H1 (cell line): ENCODE measurements at regions not wholly inside any gene's neighbourhood (a gene's known extent, or its start where the extent isn't known, plus 50 kb on each side); places are given as distances from the start of the nearest gene placed in this dataset.

Source experiments
- CTCF ChIA-PET: fragments of 300-600 bp; sonication (Branson Sonifier 250); formaldehyde crosslinking; loops from one replicate; lab custom pipeline; 2021; ENCODE audit not compliant: partially characterized antibody; lab: Charles Lee
- POLR2A ChIA-PET: fragments of 300-600 bp; sonication (Branson Sonifier 250); formaldehyde crosslinking; loops from one replicate; lab custom pipeline; 2021; ENCODE audit warnings: inconsistent platforms; ENCODE audit not compliant: partially characterized antibody; lab: Charles Lee
- DNase-seq, 2 experiments: peaks; one replicate each; pipeline versions ENCODE4 v3.0.0 to v3.0.0-alpha.2; 2010 to 2022; ENCODE audit warnings: low spot score in 2 of 2, low read depth in 1 of 2, mixed read lengths in 1 of 2
- FAIRE-seq: peaks from 2 replicates; lab custom pipeline; 2011; peaks lifted over from hg19 to GRCh38; lab: Jason Lieb, UNC
- H2AFZ ChIP-seq: 2 replicates; pipeline ENCODE4 v1.8.1; 2012; ENCODE audit warnings: low read length, inconsistent platforms
- H2AK5ac ChIP-seq: 2 replicates; pipeline ENCODE4 v1.6.1; 2013; ENCODE audit warnings: low read depth, low read length
- H2BK120ac ChIP-seq: replicated peaks from 2 replicates; pipeline ENCODE3; 2013; ENCODE audit warnings: low read depth, low read length, inconsistent platforms
- H2BK12ac ChIP-seq: 2 replicates; pipeline ENCODE4 v1.6.1; 2013; ENCODE audit warnings: low read depth, low read length
- H2BK15ac ChIP-seq: 2 replicates; pipeline ENCODE4 v1.6.1; 2013; ENCODE audit warnings: low read length
- H2BK20ac ChIP-seq: 2 replicates; pipeline ENCODE4 v1.6.1; 2013; ENCODE audit warnings: low read length
- H2BK5ac ChIP-seq: 2 replicates; pipeline ENCODE4 v1.6.1; 2013; ENCODE audit warnings: low read depth, low read length
- H3K14ac ChIP-seq: 2 replicates; pipeline ENCODE4 v1.6.1; 2013; ENCODE audit warnings: inconsistent platforms; ENCODE audit not compliant: insufficient read length
- H3K18ac ChIP-seq: 2 replicates; pipeline ENCODE4 v1.6.1; 2013; ENCODE audit warnings: low read length; ENCODE audit errors: extremely low read depth
- H3K23ac ChIP-seq: 2 replicates; pipeline ENCODE4 v1.6.1; 2013; ENCODE audit warnings: inconsistent platforms; ENCODE audit not compliant: insufficient read length
- H3K23me2 ChIP-seq: 2 replicates; pipeline ENCODE4 v1.6.1; 2013; ENCODE audit warnings: low read depth, low read length
- H3K27ac ChIP-seq: 2 replicates; pipeline ENCODE4 v1.6.1; 2011; ENCODE audit warnings: low read depth, low read length, inconsistent platforms
- H3K27me3 ChIP-seq, 4 experiments: replicated peaks in 1 of 4; 1 replicate in 1 of 4; 2 replicates in 3 of 4; pipeline versions ENCODE4 v1.6.1 to v1.8.1; 2011 to 2013; ENCODE audit warnings: low read length in 3 of 4, mild to moderate bottlenecking in 3 of 4, inconsistent platforms in 2 of 4, mixed read lengths in 2 of 4, moderate library complexity in 1 of 4; ENCODE audit not compliant: control insufficient read depth in 3 of 4, insufficient read depth in 3 of 4; ENCODE audit errors: extremely low read depth in 1 of 4
- H3K36me3 ChIP-seq, 4 experiments: 2 replicates each; pipeline versions ENCODE4 v1.6.1 to v1.8.1; 2011 to 2013; ENCODE audit warnings: mild to moderate bottlenecking in 4 of 4, low read length in 3 of 4, moderate library complexity in 2 of 4, control low read depth in 1 of 4, inconsistent platforms in 1 of 4; ENCODE audit not compliant: insufficient read depth in 4 of 4, control insufficient read depth in 2 of 4
- H3K4ac ChIP-seq: replicated peaks from 2 replicates; pipeline ENCODE3; 2013; ENCODE audit warnings: low read length, low read depth, mixed read lengths, inconsistent platforms; ENCODE audit not compliant: insufficient read length
- H3K4me1 ChIP-seq, 4 experiments: replicated peaks in 1 of 4; 1 replicate in 1 of 4; 2 replicates in 3 of 4; pipeline versions ENCODE4 v1.6.1 to v1.8.1; 2011 to 2013; ENCODE audit warnings: low read length in 3 of 4, inconsistent platforms in 2 of 4, mixed read lengths in 1 of 4; ENCODE audit not compliant: insufficient read depth in 4 of 4, control insufficient read depth in 3 of 4
- H3K4me2 ChIP-seq, 2 experiments: 2 replicates each; pipeline versions ENCODE4 v1.6.1 to v1.8.1; 2011 to 2013; ENCODE audit warnings: low read depth in 2 of 2, low read length in 2 of 2, control low read depth in 1 of 2, inconsistent platforms in 1 of 2, mild to moderate bottlenecking in 1 of 2; ENCODE audit not compliant: insufficient read depth in 1 of 2
- H3K4me3 ChIP-seq, 4 experiments: fragments of 200-600, 300-600 bp in 1 of 4; sonication (generic), shearing (Covaris generic), sonication (Bioruptor Twin) in 1 of 4; 2 replicates each; pipeline versions ENCODE4 v1.5.1 to v1.8.1; 2011 to 2016; ENCODE audit warnings: low read length in 4 of 4, low read depth in 3 of 4, control low read depth in 2 of 4, inconsistent platforms in 2 of 4, mild to moderate bottlenecking in 2 of 4, mixed read lengths in 1 of 4, moderate library complexity in 1 of 4; ENCODE audit not compliant: insufficient read depth in 2 of 4; ENCODE audit errors: extremely low read depth in 1 of 4
- H3K56ac ChIP-seq: replicated peaks from 2 replicates; pipeline ENCODE3; 2013; ENCODE audit warnings: low read depth, mild to moderate bottlenecking, mixed read lengths, low read length, inconsistent platforms; ENCODE audit not compliant: insufficient read length
- H3K79me1 ChIP-seq: 2 replicates; pipeline ENCODE4 v1.6.1; 2013; ENCODE audit warnings: low read depth, low read length, control low read depth
- H3K79me2 ChIP-seq, 2 experiments: 2 replicates each; pipeline versions ENCODE4 v1.6.1 to v1.8.1; 2012 to 2013; ENCODE audit warnings: low read length in 2 of 2, mild to moderate bottlenecking in 2 of 2, inconsistent platforms in 1 of 2; ENCODE audit not compliant: insufficient read depth in 2 of 2, control insufficient read depth in 1 of 2
- H3K9ac ChIP-seq, 4 experiments: replicated peaks in 1 of 4; 1 replicate in 1 of 4; 2 replicates in 3 of 4; pipeline versions ENCODE4 v1.6.1 to v1.8.1; 2011 to 2013; ENCODE audit warnings: low read depth in 3 of 4, low read length in 3 of 4, control low read depth in 2 of 4, mild to moderate bottlenecking in 2 of 4, moderate library complexity in 2 of 4, inconsistent platforms in 1 of 4; ENCODE audit errors: extremely low read depth in 1 of 4
- H3K9me3 ChIP-seq, 2 experiments: 2 replicates each; pipeline versions ENCODE4 v1.6.1 to v1.8.1; 2012 to 2013; ENCODE audit warnings: mild to moderate bottlenecking in 2 of 2, moderate library complexity in 2 of 2, control low read depth in 1 of 2, inconsistent platforms in 1 of 2, low read depth in 1 of 2, low read length in 1 of 2, mixed read lengths in 1 of 2; ENCODE audit not compliant: insufficient read depth in 2 of 2
- H4K20me1 ChIP-seq, 2 experiments: replicated peaks in 1 of 2; 2 replicates each; pipeline versions ENCODE3 to v1.8.1; 2011 to 2013; ENCODE audit warnings: inconsistent platforms in 2 of 2, low read length in 2 of 2, mild to moderate bottlenecking in 1 of 2; ENCODE audit not compliant: insufficient read depth in 2 of 2, control insufficient read depth in 1 of 2
- H4K5ac ChIP-seq: 2 replicates; pipeline ENCODE4 v1.6.1; 2013; ENCODE audit warnings: low read length, low read depth, mixed read lengths, inconsistent platforms; ENCODE audit not compliant: insufficient read length
- H4K8ac ChIP-seq: 2 replicates; pipeline ENCODE4 v1.8.0; 2013; ENCODE audit warnings: mild to moderate bottlenecking, moderate library complexity, low read length, inconsistent platforms; ENCODE audit not compliant: insufficient read depth; ENCODE audit errors: extremely low read depth
- H4K91ac ChIP-seq: replicated peaks from 2 replicates; pipeline ENCODE3; 2013; ENCODE audit warnings: low read length, mixed read lengths, inconsistent platforms; ENCODE audit not compliant: insufficient read length
- ASH2L ChIP-seq: fragments of 200-600, 300-600 bp; sonication (generic); IDR thresholded peaks from one replicate; pipeline ENCODE4 v1.7.1; 2017; ENCODE audit warnings: low read length
- CHD1 ChIP-seq: IDR thresholded peaks from 2 replicates; pipeline ENCODE4 v1.6.1; 2012; ENCODE audit warnings: low read depth, low read length, improper control_type of control experiment
- CREB1 ChIP-seq: IDR thresholded peaks from 2 replicates; pipeline ENCODE4 v1.6.1; 2012; ENCODE audit warnings: inconsistent platforms
- E2F6 ChIP-seq: IDR thresholded peaks from 2 replicates; pipeline ENCODE4 v1.6.1; 2012; ENCODE audit warnings: inconsistent platforms
- EP300 ChIP-seq, 2 experiments: IDR thresholded peaks; 1 replicate in 1 of 2; 2 replicates in 1 of 2; pipeline ENCODE4 v1.6.1; 2011 to 2012; ENCODE audit warnings: low read depth in 2 of 2, low read length in 2 of 2, mild to moderate bottlenecking in 2 of 2, borderline replicate concordance in 1 of 2, inconsistent platforms in 1 of 2, moderate library complexity in 1 of 2
- JUN ChIP-seq: IDR thresholded peaks from 2 replicates; pipeline ENCODE4 v1.6.1; 2011; ENCODE audit warnings: low read depth, mild to moderate bottlenecking, improper control_type of control experiment, low read length
- KDM5A ChIP-seq: fragments of 200-600 bp; IDR thresholded peaks from 2 replicates; pipeline ENCODE4 v1.7.1; 2012; ENCODE audit warnings: mild to moderate bottlenecking, low read length, inconsistent platforms, mixed read lengths
- NRF1 ChIP-seq: IDR thresholded peaks from 2 replicates; pipeline ENCODE4 v1.6.1; 2011; ENCODE audit warnings: mild to moderate bottlenecking, low read depth, low read length, improper control_type of control experiment
- PHF8 ChIP-seq: fragments of 200-600 bp; sonication (generic); conservative IDR thresholded peaks from 2 replicates; pipeline ENCODE4 v1.7.1; 2012; ENCODE audit warnings: low read depth, mild to moderate bottlenecking, inconsistent platforms, low read length, moderate library complexity
- SUZ12 ChIP-seq: fragments of 200-600 bp; sonication (generic); IDR thresholded peaks from 2 replicates; pipeline ENCODE4 v1.6.1; 2012; ENCODE audit warnings: mild to moderate bottlenecking, inconsistent platforms, low read length, moderate library complexity, mixed read lengths
- TAF7 ChIP-seq: optimal IDR thresholded peaks from 2 replicates; pipeline ENCODE3; 2011; ENCODE audit warnings: low read depth, mild to moderate bottlenecking, inconsistent platforms, low read length, moderate library complexity, borderline replicate concordance
- TBP ChIP-seq: IDR thresholded peaks from 2 replicates; pipeline ENCODE4 v1.6.1; 2011; ENCODE audit warnings: low read depth, low read length, improper control_type of control experiment
- ZNF274 ChIP-seq: IDR thresholded peaks from 2 replicates; pipeline ENCODE4 v1.7.0; 2012; ENCODE audit warnings: low read length, borderline replicate concordance; ENCODE audit errors: extremely low read depth
- WGBS, 2 experiments: shearing (Covaris generic) in 1 of 2; methylation state at CpG; one replicate each; pipeline versions ENCODE4 v1.1.6 to v1.1.7; 2013 to 2015; ENCODE audit warnings: low lambda C conversion rate in 2 of 2, mixed read lengths in 2 of 2, inconsistent platforms in 1 of 2, low coverage in 1 of 2, missing lambda C conversion rate in 1 of 2; ENCODE audit not compliant: insufficient replicate concordance in 2 of 2, insufficient coverage in 1 of 2, insufficient read length in 1 of 2; ENCODE audit errors: extremely low coverage in 1 of 2, missing lambda C conversion rate in 1 of 2; 5-methylcytosine and 5-hydroxymethylcytosine counted together
- TF ChIP-seq, protein P1 (sequence below): IDR thresholded peaks from 2 replicates; pipeline ENCODE4 v1.6.1; 2011; ENCODE audit warnings: low read length, improper control_type of control experiment

GRCh38 chr9:111222757-111223156 lies 107.3 kb downstream of the OR2K2 start:
- Histone ChIP-seq H2BK20ac (no peak overlapping the region), H3K23me2 (peaks cover 2% of the 10 kb centered on the region; the same call in 1 of the 2 replicates), H3K36me3 (no peaks in the 10 kb centered on the region), H3K23ac (no peak overlapping the region), H2BK15ac (no peak overlapping the region), H2BK120ac (no peak overlapping the region), H2AFZ (no peak overlapping the region), H3K14ac (no peak overlapping the region), H3K4me1 (no peaks in the 10 kb centered on the region), H3K79me1 (no peaks in the 10 kb centered on the region), H2BK5ac (no peak overlapping the region), H3K18ac (no peak overlapping the region), H4K5ac (no peak overlapping the region), H3K4me3 (no peak overlapping the region), H3K4me2 (no peak overlapping the region), H3K27me3 (no peaks in the 10 kb centered on the region), H3K27ac (no peak overlapping the region), H3K4ac (no peak overlapping the region), H3K56ac (no peak overlapping the region), H3K9ac (no peak overlapping the region), H2AK5ac (no peak overlapping the region), H2BK12ac (no peak overlapping the region), H3K9me3 (no peaks in the 10 kb centered on the region), H4K8ac (no peak overlapping the region), H3K79me2 (no peaks in the 10 kb centered on the region), H4K91ac (no peak overlapping the region), H4K20me1 (no peaks in the 10 kb centered on the region)
- POLR2A ChIA-PET = no interaction called here
- no peak for FAIRE-seq
- CTCF ChIA-PET = no interaction called here
- no peak for DNase-seq
- WGBS, 2 experiments = 82% methylated on average over 1 of the region's 1 CpG; no CpG with 5 or more reads in 1 of the 2 experiments
- TF ChIP-seq JUN = no peak
- no peak for TF ChIP-seq ASH2L
- no peak for TF ChIP-seq TAF7
- no peak for TF ChIP-seq KDM5A
- TF ChIP-seq, protein P1, sequence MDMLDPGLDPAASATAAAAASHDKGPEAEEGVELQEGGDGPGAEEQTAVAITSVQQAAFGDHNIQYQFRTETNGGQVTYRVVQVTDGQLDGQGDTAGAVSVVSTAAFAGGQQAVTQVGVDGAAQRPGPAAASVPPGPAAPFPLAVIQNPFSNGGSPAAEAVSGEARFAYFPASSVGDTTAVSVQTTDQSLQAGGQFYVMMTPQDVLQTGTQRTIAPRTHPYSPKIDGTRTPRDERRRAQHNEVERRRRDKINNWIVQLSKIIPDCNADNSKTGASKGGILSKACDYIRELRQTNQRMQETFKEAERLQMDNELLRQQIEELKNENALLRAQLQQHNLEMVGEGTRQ = no peak
- no peak for TF ChIP-seq E2F6
- TF ChIP-seq SUZ12 = no peak
- no peak for TF ChIP-seq PHF8
- TF ChIP-seq ZNF274 = no peak
- TF ChIP-seq TBP = no peak
- TF ChIP-seq CHD1 = no peak
- TF ChIP-seq EP300 (IDR thresholded peaks at IDR 0.05; ENCODE audit: borderline replicate concordance in 1 of 2, low read depth in 2 of 2, low read length in 2 of 2) = no peak
- no peak for TF ChIP-seq NRF1
- no peak for TF ChIP-seq CREB1
